Stimulated activated CD4-positive, alpha-beta T cell treated with anti-CD3 and anti-CD28 coated beads, TNF-alpha, amount 100 ng/mL, for 48 hours (primary cell): ENCODE measurements at regions not wholly inside any gene's neighbourhood (a gene's known extent, or its start where the extent isn't known, plus 50 kb on each side); places are given as distances from the start of the nearest gene placed in this dataset.
"Not testable (repeated sequence)": the region's sequence is repeated elsewhere in the genome, so short reads cannot be mapped to it uniquely, and the experiment has no call there.

ENCODE experiments used
- DNase-seq, 3 donors: peaks; one replicate each; pipeline ENCODE4 v3.0.0-alpha.2; 2020; ENCODE audit warnings: low read depth in 3 of 3

- no peak for DNase-seq
These were observed 222.9 kb upstream of the FN1 start for GRCh38 chr2:215658635-215659305.

- DNase-seq: no peak
These were observed 222.0 kb upstream of the FN1 start for GRCh38 chr2:215657844-215658243.

- no peak for DNase-seq
These were observed 218.4 kb upstream of the FN1 start for GRCh38 chr2:215654148-215654819.

- DNase-seq: no peak
These were observed 217.6 kb upstream of the FN1 start for GRCh38 chr2:215653344-215654030.

- no peak for DNase-seq
These were observed 216.5 kb upstream of the FN1 start for GRCh38 chr2:215652388-215652787.

- DNase-seq: no peak
These were observed 215.5 kb upstream of the FN1 start for GRCh38 chr2:215651412-215651811.

- no peak for DNase-seq
These were observed 208.5 kb upstream of the FN1 start for GRCh38 chr2:215644233-215644897.

- no peak for DNase-seq
These were observed 202.8 kb upstream of the FN1 start for GRCh38 chr2:215638687-215639086.

GRCh38 chr2:215637651-215638050 is 201.8 kb upstream of the FN1 start:
- DNase-seq: no peak

- no peak for DNase-seq
These were observed 200.9 kb upstream of the FN1 start for GRCh38 chr2:215636816-215637215.

GRCh38 chr2:215635788-215636139 is 199.9 kb upstream of the FN1 start:
- DNase-seq: no peak

- DNase-seq: no peak
These were observed 199.4 kb upstream of the FN1 start for GRCh38 chr2:215635071-215635787.

GRCh38 chr2:215633360-215633759 is 197.5 kb upstream of the FN1 start:
- no peak for DNase-seq

GRCh38 chr2:215631696-215632095 is 195.8 kb upstream of the FN1 start:
- DNase-seq: no peak

GRCh38 chr2:215630796-215631195 is 194.9 kb upstream of the FN1 start:
- DNase-seq: not testable (repeated sequence)

GRCh38 chr2:215627771-215628170 is 191.9 kb upstream of the FN1 start:
- no peak for DNase-seq

GRCh38 chr2:215626812-215627281 is 191.0 kb upstream of the FN1 start:
- DNase-seq: no peak

GRCh38 chr2:215626063-215626462 is 190.2 kb upstream of the FN1 start:
- DNase-seq: no peak

- DNase-seq: no peak
These were observed 189.3 kb upstream of the FN1 start for GRCh38 chr2:215625207-215625606.

- DNase-seq: no peak
These were observed 188.6 kb upstream of the FN1 start for GRCh38 chr2:215624423-215624829.

GRCh38 chr2:215622837-215623236 is 187.0 kb upstream of the FN1 start:
- no peak for DNase-seq

GRCh38 chr2:215621381-215621780 is 185.5 kb upstream of the FN1 start:
- DNase-seq: no peak
